Lower leg skin (tissue), 3 donors: ENCODE measurements at regions not wholly inside any gene's neighbourhood (a gene's known extent, or its start where the extent isn't known, plus 50 kb on each side); places are given as distances from the start of the nearest gene placed in this dataset.
"Not testable (repeated sequence)": the region's sequence is repeated elsewhere in the genome, so short reads cannot be mapped to it uniquely, and the experiment has no call there.

Experiments used
- POLR2A ChIP-seq, 2 donors: fragments of 450-650 bp; IDR thresholded peaks; one replicate each; pipeline ENCODE4 v1.6.1; 2016 to 2017; ENCODE audit warnings: antibody characterized with exemption in 2 of 2, mild to moderate bottlenecking in 1 of 2, moderate library complexity in 1 of 2
- TF ChIP-seq, protein P1 (sequence below), 3 donors: fragments of 450-650 bp; IDR thresholded peaks; one replicate each; pipeline ENCODE4 v1.5.1; 2016; ENCODE audit warnings: antibody characterized with exemption in 3 of 3, mild to moderate bottlenecking in 3 of 3, moderate library complexity in 2 of 3

DNA sequence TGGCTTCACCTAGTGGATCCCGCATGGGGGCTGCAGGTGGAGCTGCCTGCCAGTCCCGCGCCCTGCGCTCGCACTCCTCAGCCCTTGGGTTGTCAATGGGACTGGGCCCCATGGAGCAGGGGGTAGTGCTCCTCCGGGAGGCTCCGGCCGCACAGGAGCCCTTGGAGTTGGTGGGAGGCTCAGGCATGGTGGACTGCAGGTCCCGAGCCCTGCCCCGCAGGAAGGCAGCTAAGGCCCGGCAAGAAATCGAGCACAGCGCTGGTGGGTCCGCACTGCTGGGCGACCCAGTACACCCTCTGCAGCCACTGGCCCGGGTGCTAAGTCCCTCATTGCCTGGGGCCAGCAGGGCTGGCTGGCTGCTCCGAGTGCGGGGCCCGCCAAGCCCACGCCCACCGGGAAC is 231.2 kb upstream of the TECRL start:
- TF ChIP-seq, protein P1, sequence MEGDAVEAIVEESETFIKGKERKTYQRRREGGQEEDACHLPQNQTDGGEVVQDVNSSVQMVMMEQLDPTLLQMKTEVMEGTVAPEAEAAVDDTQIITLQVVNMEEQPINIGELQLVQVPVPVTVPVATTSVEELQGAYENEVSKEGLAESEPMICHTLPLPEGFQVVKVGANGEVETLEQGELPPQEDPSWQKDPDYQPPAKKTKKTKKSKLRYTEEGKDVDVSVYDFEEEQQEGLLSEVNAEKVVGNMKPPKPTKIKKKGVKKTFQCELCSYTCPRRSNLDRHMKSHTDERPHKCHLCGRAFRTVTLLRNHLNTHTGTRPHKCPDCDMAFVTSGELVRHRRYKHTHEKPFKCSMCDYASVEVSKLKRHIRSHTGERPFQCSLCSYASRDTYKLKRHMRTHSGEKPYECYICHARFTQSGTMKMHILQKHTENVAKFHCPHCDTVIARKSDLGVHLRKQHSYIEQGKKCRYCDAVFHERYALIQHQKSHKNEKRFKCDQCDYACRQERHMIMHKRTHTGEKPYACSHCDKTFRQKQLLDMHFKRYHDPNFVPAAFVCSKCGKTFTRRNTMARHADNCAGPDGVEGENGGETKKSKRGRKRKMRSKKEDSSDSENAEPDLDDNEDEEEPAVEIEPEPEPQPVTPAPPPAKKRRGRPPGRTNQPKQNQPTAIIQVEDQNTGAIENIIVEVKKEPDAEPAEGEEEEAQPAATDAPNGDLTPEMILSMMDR (IDR thresholded peaks at IDR 0.05), result not testable (repeated sequence)
- TF ChIP-seq POLR2A (IDR thresholded peaks at IDR 0.05), result not testable (repeated sequence)
